MM.1S (cell line): ENCODE measurements at regions not wholly inside any gene's neighbourhood (a gene's known extent, or its start where the extent isn't known, plus 50 kb on each side); places are given as distances from the start of the nearest gene placed in this dataset.

ENCODE experiments used
- DNase-seq: peaks from one replicate; pipeline ENCODE4 v3.0.0-alpha.2; 2015
- H2AFZ ChIP-seq: fragments of 300-600 bp; sonication (generic); 2 replicates; pipeline ENCODE4 v1.6.0; 2016; ENCODE audit warnings: antibody characterized with exemption, low read length
- H3F3A ChIP-seq: fragments of 300-600 bp; sonication (generic); 2 replicates; pipeline ENCODE4 v1.6.1; 2016; ENCODE audit warnings: mild to moderate bottlenecking, antibody characterized with exemption, low read length, moderate library complexity, mixed read lengths; ENCODE audit not compliant: insufficient read depth
- H3K27ac ChIP-seq: fragments of 300-600 bp; sonication (generic); 2 replicates; pipeline ENCODE4 v1.5.1; 2016; ENCODE audit warnings: mild to moderate bottlenecking, low read length
- H3K27me3 ChIP-seq: fragments of 300-600 bp; sonication (generic); replicated peaks from 2 replicates; pipeline ENCODE4 v1.6.0; 2016; ENCODE audit warnings: low read length; ENCODE audit not compliant: insufficient read depth
- H3K36me3 ChIP-seq: fragments of 300-600 bp; sonication (generic); replicated peaks from 2 replicates; pipeline ENCODE4 v1.6.1; 2016; ENCODE audit warnings: mild to moderate bottlenecking, low read length, mixed read lengths; ENCODE audit not compliant: insufficient read depth
- H3K4me1 ChIP-seq: fragments of 300-600 bp; sonication (generic); 2 replicates; pipeline ENCODE4 v1.6.1; 2016; ENCODE audit warnings: low read length, mixed read lengths
- H3K4me2 ChIP-seq: fragments of 300-600 bp; sonication (generic); 2 replicates; pipeline ENCODE4 v1.6.0; 2016; ENCODE audit warnings: low read depth, low read length
- H3K4me3 ChIP-seq: fragments of 300-600 bp; sonication (generic); 2 replicates; pipeline ENCODE4 v1.5.1; 2016; ENCODE audit warnings: low read length, mixed read lengths
- H3K79me2 ChIP-seq: fragments of 300-600 bp; sonication (generic); 2 replicates; pipeline ENCODE4 v1.6.1; 2016; ENCODE audit warnings: mixed run types, low read length, mixed read lengths
- H3K9ac ChIP-seq: fragments of 300-600 bp; sonication (generic); 2 replicates; pipeline ENCODE4 v1.6.1; 2016; ENCODE audit warnings: low read length, mixed read lengths
- H3K9me2 ChIP-seq: fragments of 300-600 bp; sonication (generic); replicated peaks from 2 replicates; pipeline ENCODE4 v1.6.1; 2016; ENCODE audit warnings: mild to moderate bottlenecking, low read length, mixed read lengths; ENCODE audit not compliant: insufficient read depth
- H3K9me3 ChIP-seq: fragments of 300-600 bp; sonication (generic); replicated peaks from 2 replicates; pipeline ENCODE4 v1.6.1; 2016; ENCODE audit warnings: mild to moderate bottlenecking, low read length, mixed read lengths; ENCODE audit not compliant: insufficient read depth
- H4K20me1 ChIP-seq: fragments of 300-600 bp; sonication (generic); 2 replicates; pipeline ENCODE4 v1.6.1; 2016; ENCODE audit warnings: mild to moderate bottlenecking, low read length, moderate library complexity, mixed read lengths; ENCODE audit not compliant: insufficient read depth
- EZH2 ChIP-seq: fragments of 300-600 bp; sonication (generic); optimal IDR thresholded peaks from 2 replicates; pipeline ENCODE3; 2017; ENCODE audit warnings: low read depth, mild to moderate bottlenecking, antibody characterized with exemption, low read length, mixed read lengths
- EZH2phosphoT487 ChIP-seq: fragments of 300-600 bp; sonication (generic); IDR thresholded peaks from 2 replicates; pipeline ENCODE4 v1.6.1; 2018; ENCODE audit warnings: antibody characterized with exemption, low read length
- TF ChIP-seq, protein P1 (sequence below): fragments of 300-600 bp; sonication (generic); IDR thresholded peaks from 2 replicates; pipeline ENCODE4 v1.5.1; 2016; ENCODE audit warnings: antibody characterized with exemption, low read length, mixed read lengths

- H3K9me3 ChIP-seq, result no peaks in the 10 kb centered on the region
- no peak overlapping the region for H2AFZ ChIP-seq
- no peak overlapping the region for H3K4me2 ChIP-seq
- DNase-seq, result no peak
- no peaks in the 10 kb centered on the region for H3K36me3 ChIP-seq
- H3K4me3 ChIP-seq, result no peak overlapping the region
- H3F3A ChIP-seq, result no peaks in the 10 kb centered on the region
- H3K27ac ChIP-seq, result no peak overlapping the region
- TF ChIP-seq, protein P1, sequence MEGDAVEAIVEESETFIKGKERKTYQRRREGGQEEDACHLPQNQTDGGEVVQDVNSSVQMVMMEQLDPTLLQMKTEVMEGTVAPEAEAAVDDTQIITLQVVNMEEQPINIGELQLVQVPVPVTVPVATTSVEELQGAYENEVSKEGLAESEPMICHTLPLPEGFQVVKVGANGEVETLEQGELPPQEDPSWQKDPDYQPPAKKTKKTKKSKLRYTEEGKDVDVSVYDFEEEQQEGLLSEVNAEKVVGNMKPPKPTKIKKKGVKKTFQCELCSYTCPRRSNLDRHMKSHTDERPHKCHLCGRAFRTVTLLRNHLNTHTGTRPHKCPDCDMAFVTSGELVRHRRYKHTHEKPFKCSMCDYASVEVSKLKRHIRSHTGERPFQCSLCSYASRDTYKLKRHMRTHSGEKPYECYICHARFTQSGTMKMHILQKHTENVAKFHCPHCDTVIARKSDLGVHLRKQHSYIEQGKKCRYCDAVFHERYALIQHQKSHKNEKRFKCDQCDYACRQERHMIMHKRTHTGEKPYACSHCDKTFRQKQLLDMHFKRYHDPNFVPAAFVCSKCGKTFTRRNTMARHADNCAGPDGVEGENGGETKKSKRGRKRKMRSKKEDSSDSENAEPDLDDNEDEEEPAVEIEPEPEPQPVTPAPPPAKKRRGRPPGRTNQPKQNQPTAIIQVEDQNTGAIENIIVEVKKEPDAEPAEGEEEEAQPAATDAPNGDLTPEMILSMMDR, result no peak
- TF ChIP-seq EZH2phosphoT487 (no peak), EZH2 (no peak)
- no peaks in the 10 kb centered on the region for H3K4me1 ChIP-seq
- no peaks in the 10 kb centered on the region for H3K79me2 ChIP-seq
- no peaks in the 10 kb centered on the region for H3K27me3 ChIP-seq
- no peaks in the 10 kb centered on the region for H3K9me2 ChIP-seq
- H4K20me1 ChIP-seq, result no peaks in the 10 kb centered on the region
- H3K9ac ChIP-seq, result no peak overlapping the region
These were observed 282.5 kb upstream of the TTC14 start for GRCh38 chr3:180319461-180319860.

- no peak for DNase-seq
- H2AFZ ChIP-seq, result no peak overlapping the region
These were observed 281.3 kb upstream of the TTC14 start for GRCh38 chr3:180320631-180321030.

GRCh38 chr3:180321534-180321933 lies 280.4 kb upstream of the TTC14 start:
- TF ChIP-seq EZH2 (no peak), EZH2phosphoT487 (no peak)
- TF ChIP-seq, protein P1, result no peak
- no peaks in the 10 kb centered on the region for H3K9me2 ChIP-seq
- no peaks in the 10 kb centered on the region for H3K27me3 ChIP-seq
- H3K27ac ChIP-seq, result no peak overlapping the region
- H3K4me2 ChIP-seq, result no peak overlapping the region
- H3K36me3 ChIP-seq, result no peaks in the 10 kb centered on the region
- DNase-seq, result no peak
- no peaks in the 10 kb centered on the region for H4K20me1 ChIP-seq
- H3K9me3 ChIP-seq, result no peaks in the 10 kb centered on the region
- H3K4me3 ChIP-seq, result no peak overlapping the region
- no peaks in the 10 kb centered on the region for H3K4me1 ChIP-seq
- no peaks in the 10 kb centered on the region for H3F3A ChIP-seq
- no peak overlapping the region for H2AFZ ChIP-seq
- no peaks in the 10 kb centered on the region for H3K79me2 ChIP-seq
- H3K9ac ChIP-seq, result no peak overlapping the region

More at GRCh38 chr3:180320631-180321030, 281.3 kb upstream of the TTC14 start:
- no peaks in the 10 kb centered on the region for H4K20me1 ChIP-seq
- no peaks in the 10 kb centered on the region for H3K36me3 ChIP-seq
- H3K9me3 ChIP-seq, result no peaks in the 10 kb centered on the region
- no peaks in the 10 kb centered on the region for H3K27me3 ChIP-seq
- H3K27ac ChIP-seq, result no peak overlapping the region
- no peak overlapping the region for H3K9ac ChIP-seq
- no peaks in the 10 kb centered on the region for H3K4me1 ChIP-seq
- H3K79me2 ChIP-seq, result no peaks in the 10 kb centered on the region
- no peaks in the 10 kb centered on the region for H3K9me2 ChIP-seq
- TF ChIP-seq EZH2phosphoT487 (no peak), EZH2 (no peak)
- TF ChIP-seq, protein P1, result no peak
- no peaks in the 10 kb centered on the region for H3F3A ChIP-seq
- no peak overlapping the region for H3K4me3 ChIP-seq
- H3K4me2 ChIP-seq, result no peak overlapping the region
